Fibroblast of pulmonary artery (primary cell): ENCODE measurements at regions not wholly inside any gene's neighbourhood (a gene's known extent, or its start where the extent isn't known, plus 50 kb on each side); places are given as distances from the start of the nearest gene placed in this dataset.

Experiments used
- DNase-seq: peaks from one replicate; pipeline ENCODE4 v3.0.0-alpha.2; 2010; ENCODE audit warnings: low read depth
- H3K4me3 ChIP-seq: replicated peaks from 2 replicates; pipeline ENCODE4 v1.5.1; 2011; ENCODE audit warnings: low read depth, mild to moderate bottlenecking, control low read depth, low read length, moderate library complexity
- TF ChIP-seq, protein P1 (sequence below): IDR thresholded peaks from 2 replicates; pipeline ENCODE4 v1.5.1; 2011; ENCODE audit warnings: mild to moderate bottlenecking, control low read depth, low read length, inconsistent platforms; ENCODE audit errors: missing control alignments

- no peak for DNase-seq
- TF ChIP-seq, protein P1, sequence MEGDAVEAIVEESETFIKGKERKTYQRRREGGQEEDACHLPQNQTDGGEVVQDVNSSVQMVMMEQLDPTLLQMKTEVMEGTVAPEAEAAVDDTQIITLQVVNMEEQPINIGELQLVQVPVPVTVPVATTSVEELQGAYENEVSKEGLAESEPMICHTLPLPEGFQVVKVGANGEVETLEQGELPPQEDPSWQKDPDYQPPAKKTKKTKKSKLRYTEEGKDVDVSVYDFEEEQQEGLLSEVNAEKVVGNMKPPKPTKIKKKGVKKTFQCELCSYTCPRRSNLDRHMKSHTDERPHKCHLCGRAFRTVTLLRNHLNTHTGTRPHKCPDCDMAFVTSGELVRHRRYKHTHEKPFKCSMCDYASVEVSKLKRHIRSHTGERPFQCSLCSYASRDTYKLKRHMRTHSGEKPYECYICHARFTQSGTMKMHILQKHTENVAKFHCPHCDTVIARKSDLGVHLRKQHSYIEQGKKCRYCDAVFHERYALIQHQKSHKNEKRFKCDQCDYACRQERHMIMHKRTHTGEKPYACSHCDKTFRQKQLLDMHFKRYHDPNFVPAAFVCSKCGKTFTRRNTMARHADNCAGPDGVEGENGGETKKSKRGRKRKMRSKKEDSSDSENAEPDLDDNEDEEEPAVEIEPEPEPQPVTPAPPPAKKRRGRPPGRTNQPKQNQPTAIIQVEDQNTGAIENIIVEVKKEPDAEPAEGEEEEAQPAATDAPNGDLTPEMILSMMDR = no peak
- no peak overlapping the region for H3K4me3 ChIP-seq
Observed at GRCh38 chr15:70479056-70479455, 284.3 kb downstream of the UACA start.

DNA sequence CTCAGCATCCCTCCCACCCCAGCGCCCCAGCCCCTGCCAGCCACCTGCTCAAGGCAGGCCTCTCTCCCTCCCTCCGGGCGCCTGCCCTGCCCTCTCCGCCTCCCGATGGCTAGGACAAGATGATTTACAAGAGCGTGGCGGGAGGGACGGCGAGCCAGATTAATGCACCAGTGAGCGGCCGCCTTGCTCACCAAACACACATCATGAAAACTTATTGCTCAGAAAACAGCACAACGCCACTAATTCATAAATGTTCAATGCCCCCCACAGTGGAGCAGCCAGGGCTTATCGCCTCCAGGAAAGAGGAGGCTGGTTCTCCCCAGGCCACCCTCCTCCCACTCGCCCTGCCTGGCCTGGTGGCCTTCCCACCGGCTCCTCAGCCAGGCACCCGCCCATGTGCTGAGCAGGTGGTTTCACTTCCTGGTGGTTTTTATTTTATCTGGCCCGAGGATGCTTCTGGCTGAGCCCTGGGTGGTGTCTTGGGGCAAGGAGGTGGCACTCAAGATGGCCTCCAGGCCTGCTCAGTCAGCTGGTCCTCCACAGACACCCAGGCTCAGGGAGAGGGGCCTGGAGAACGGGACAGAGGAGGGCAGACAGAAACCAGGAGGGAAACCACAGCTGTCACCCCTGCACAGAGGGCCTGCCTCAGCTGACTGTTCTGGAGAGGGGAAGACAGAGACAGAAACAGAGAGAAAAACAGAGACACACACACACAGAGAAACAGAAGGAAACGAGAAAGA, 284.9 kb downstream of the UACA start:
- H3K4me3 ChIP-seq = no peak overlapping the region
- TF ChIP-seq, protein P1 = no peak
- no peak for DNase-seq

GRCh38 chr15:70477750-70478250, 285.6 kb downstream of the UACA start:
- no peak for DNase-seq
- TF ChIP-seq, protein P1 = no peak
- H3K4me3 ChIP-seq = no peak overlapping the region

DNA sequence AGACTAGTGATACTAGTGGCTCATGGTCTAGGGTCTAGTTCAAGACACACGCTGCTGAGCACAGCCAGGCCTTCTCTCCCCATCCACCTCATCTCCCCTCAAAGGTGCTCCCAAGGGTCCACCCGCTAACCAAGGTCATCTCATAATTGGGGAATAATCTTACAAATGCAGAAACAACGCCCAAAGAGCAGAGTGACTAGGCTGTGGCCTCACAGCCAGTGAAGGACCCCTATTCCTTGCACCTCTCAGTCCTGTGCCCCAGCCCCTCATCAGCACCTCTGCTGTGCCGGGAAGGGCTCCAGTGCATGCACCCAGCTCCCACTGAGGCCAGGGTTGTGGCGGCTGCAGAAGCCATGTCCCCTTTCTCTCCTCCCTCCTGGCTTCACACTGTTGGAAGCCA, 286.9 kb downstream of the UACA start:
- DNase-seq = no peak
- H3K4me3 ChIP-seq = no peak overlapping the region
- TF ChIP-seq, protein P1 = no peak

- H3K4me3 ChIP-seq = no peak overlapping the region
- DNase-seq = no peak
- TF ChIP-seq, protein P1 = no peak
Observed at GRCh38 chr15:70475921-70476320, 287.4 kb downstream of the UACA start.

DNA sequence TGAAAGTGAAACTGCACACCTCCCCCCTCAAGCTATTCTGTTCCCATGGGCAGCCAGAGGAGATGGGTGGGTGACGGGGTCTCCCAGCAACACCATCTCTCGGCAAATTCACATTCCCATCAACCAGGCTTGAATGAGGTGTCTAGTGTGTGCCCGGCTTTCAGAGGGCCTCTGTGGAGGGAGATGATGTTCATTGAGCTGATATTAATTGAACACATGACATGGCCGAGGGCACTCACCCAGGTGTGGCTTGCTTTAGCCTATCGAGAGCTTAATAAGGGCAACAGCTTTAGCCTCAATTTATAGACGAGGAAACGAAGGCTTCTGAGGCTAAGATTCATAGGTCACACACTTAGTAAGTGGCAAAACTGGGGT, 288.0 kb downstream of the UACA start:
- TF ChIP-seq, protein P1 = no peak
- no peak overlapping the region for H3K4me3 ChIP-seq
- DNase-seq = no peak
